ENCODE measurements at regions not wholly inside any gene's neighbourhood (a gene's known extent, or its start where the extent isn't known, plus 50 kb on each side); places are given as distances from the start of the nearest gene placed in this dataset.

GRCh38 chr18:75548353-75548905 lies 120.9 kb upstream of the SMIM21 start:
- Mint-ChIP-seq H3K36me3 (no peaks in the 10 kb centered on the region), H3K27me3 (ENCODE audit: low read depth in 3 of 3) (peaks cover 0 to 3% (median 1%) of the 10 kb centered on the region in 3 donors), H3K4me3 (no peak overlapping the region), H3K27ac (no peak overlapping the region), H3K9me3 (peaks cover 0 to 20% (median 5%) of the 10 kb centered on the region in 7 donors), H3K4me1 (no peaks in the 10 kb centered on the region)
- Histone ChIP-seq H2AFZ (ENCODE audit: insufficient read depth, low read depth, low read length, poor library complexity, severe bottlenecking) (no peak overlapping the region), H3K4me1 (ENCODE audit: control insufficient read depth in 1 of 2, insufficient read depth in 2 of 2, low read length in 2 of 2) (no peaks in the 10 kb centered on the region), H3K4me2 (replicated peaks; ENCODE audit: extremely low read depth, low read length, poor library complexity, severe bottlenecking) (no peak overlapping the region), H3K4me3 (replicated peaks in 1 of 3; ENCODE audit: low read depth in 2 of 3, low read length in 3 of 3) (no peak overlapping the region), H3K9ac (ENCODE audit: insufficient read depth, low read length, poor library complexity, severe bottlenecking) (no peak overlapping the region), H3K79me2 (ENCODE audit: insufficient read depth, low read length) (no peaks in the 10 kb centered on the region), H3K9me3 (replicated peaks in 1 of 2; ENCODE audit: control insufficient read depth in 1 of 2, insufficient read depth in 1 of 2, low read length in 2 of 2) (peaks cover 0 to 2% of the 10 kb centered on the region in 2 donors), H3K27me3 (ENCODE audit: control insufficient read depth in 2 of 2, insufficient read depth in 2 of 2, low read length in 2 of 2) (no peaks in the 10 kb centered on the region), H4K20me1 (ENCODE audit: insufficient read depth, low read length) (no peaks in the 10 kb centered on the region), H3K36me3 (replicated peaks in 1 of 2; ENCODE audit: control insufficient read depth in 1 of 2, insufficient read depth in 2 of 2, low read length in 2 of 2) (no peaks in the 10 kb centered on the region), H3K27ac (ENCODE audit: low read depth in 1 of 2, low read length in 2 of 2) (no peak overlapping the region)
- no peak for DNase-seq
- intact Hi-C loops (cut with micrococcal nuclease), result no loop called here
- WGBS (ENCODE audit: insufficient coverage), result 74% methylated on average over 9 of the region's 10 CpGs
- TF ChIP-seq CTCF (IDR thresholded peaks at IDR 0.05), result no peak

GRCh38 chr18:75546964-75547363 lies 119.5 kb upstream of the SMIM21 start:
- no peak for TF ChIP-seq CTCF (IDR thresholded peaks at IDR 0.05)
- H3K27ac ChIP-seq (ENCODE audit: low read depth in 1 of 2, low read length in 2 of 2), result no peak overlapping the region
- no peaks in the 10 kb centered on the region for H3K27me3 ChIP-seq (ENCODE audit: control insufficient read depth in 2 of 2, insufficient read depth in 2 of 2, low read length in 2 of 2)
- no peak for DNase-seq
- H3K27me3 Mint-ChIP-seq (ENCODE audit: low read depth in 3 of 3), result peaks cover 0 to 3% (median 2%) of the 10 kb centered on the region in 3 donors
- H3K4me3 ChIP-seq (replicated peaks in 1 of 3; ENCODE audit: low read depth in 2 of 3, low read length in 3 of 3), result no peak overlapping the region
- 73% methylated on average over 3 of the region's 7 CpGs for WGBS (ENCODE audit: insufficient coverage)
- H3K36me3 Mint-ChIP-seq, result no peaks in the 10 kb centered on the region
- H3K79me2 ChIP-seq (ENCODE audit: insufficient read depth, low read length), result no peaks in the 10 kb centered on the region
- no peak overlapping the region for H3K4me3 Mint-ChIP-seq
- H3K9me3 Mint-ChIP-seq, result peaks cover 0 to 20% (median 5%) of the 10 kb centered on the region in 7 donors
- H3K27ac Mint-ChIP-seq, result no peak overlapping the region
- no peak overlapping the region for H2AFZ ChIP-seq (ENCODE audit: insufficient read depth, low read depth, low read length, poor library complexity, severe bottlenecking)
- no peak overlapping the region for H3K9ac ChIP-seq (ENCODE audit: insufficient read depth, low read length, poor library complexity, severe bottlenecking)
- no peaks in the 10 kb centered on the region for H3K4me1 ChIP-seq (ENCODE audit: control insufficient read depth in 1 of 2, insufficient read depth in 2 of 2, low read length in 2 of 2)
- intact Hi-C loops (cut with micrococcal nuclease), result no loop called here
- H3K4me1 Mint-ChIP-seq, result no peaks in the 10 kb centered on the region
- H3K9me3 ChIP-seq (replicated peaks in 1 of 2; ENCODE audit: control insufficient read depth in 1 of 2, insufficient read depth in 1 of 2, low read length in 2 of 2), result peaks cover 0 to 2% of the 10 kb centered on the region in 2 donors
- no peaks in the 10 kb centered on the region for H4K20me1 ChIP-seq (ENCODE audit: insufficient read depth, low read length)
- no peak overlapping the region for H3K4me2 ChIP-seq (replicated peaks; ENCODE audit: extremely low read depth, low read length, poor library complexity, severe bottlenecking)
- H3K36me3 ChIP-seq (replicated peaks in 1 of 2; ENCODE audit: control insufficient read depth in 1 of 2, insufficient read depth in 2 of 2, low read length in 2 of 2), result no peaks in the 10 kb centered on the region
